GM10266 (cell line): ENCODE measurements at regions not wholly inside any gene's neighbourhood (a gene's known extent, or its start where the extent isn't known, plus 50 kb on each side); places are given as distances from the start of the nearest gene placed in this dataset.

ENCODE experiments used
- DNase-seq: peaks from one replicate; pipeline ENCODE4 v3.0.0; 2012; ENCODE audit errors: extremely low spot score
- CTCF ChIP-seq: IDR thresholded peaks from 2 replicates; pipeline ENCODE4 v1.5.1; 2012; ENCODE audit warnings: mild to moderate bottlenecking, low read depth; ENCODE audit not compliant: control insufficient read depth, insufficient read depth; ENCODE audit errors: missing control alignments

GRCh38 chr1:59040486-59040885 lies 256.4 kb upstream of the FGGY start:
- TF ChIP-seq CTCF: no peak
- no peak for DNase-seq

- DNase-seq: no peak
- no peak for TF ChIP-seq CTCF
Measured at GRCh38 chr1:59041646-59042277, 255.1 kb upstream of the FGGY start.

- no peak for TF ChIP-seq CTCF
- DNase-seq: no peak
Measured at GRCh38 chr1:59043796-59044195, 253.1 kb upstream of the FGGY start.

GRCh38 chr1:59044535-59045121 lies 252.3 kb upstream of the FGGY start:
- no peak for DNase-seq
- TF ChIP-seq CTCF: no peak

- peak; percentile 20 for TF ChIP-seq CTCF
- DNase-seq: no peak
Measured at GRCh38 chr1:59045137-59045536, 251.8 kb upstream of the FGGY start.

GRCh38 chr1:59045636-59046035 lies 251.3 kb upstream of the FGGY start:
- DNase-seq: peak; percentile 24
- no peak for TF ChIP-seq CTCF

GRCh38 chr1:59046134-59046533 lies 250.8 kb upstream of the FGGY start:
- no peak for TF ChIP-seq CTCF
- DNase-seq: no peak
